RPMI8226 (cell line): ENCODE measurements at regions not wholly inside any gene's neighbourhood (a gene's known extent, or its start where the extent isn't known, plus 50 kb on each side); places are given as distances from the start of the nearest gene placed in this dataset.
A peak's percentile ranks its signal among the peaks of the same experiment; 100 is the strongest.
"Not testable (repeated sequence)": the region's sequence is repeated elsewhere in the genome, so short reads cannot be mapped to it uniquely, and the experiment has no call there.

Experiments used
- DNase-seq: peaks from one replicate; pipeline ENCODE4 v3.0.0-alpha.2; 2015

DNA sequence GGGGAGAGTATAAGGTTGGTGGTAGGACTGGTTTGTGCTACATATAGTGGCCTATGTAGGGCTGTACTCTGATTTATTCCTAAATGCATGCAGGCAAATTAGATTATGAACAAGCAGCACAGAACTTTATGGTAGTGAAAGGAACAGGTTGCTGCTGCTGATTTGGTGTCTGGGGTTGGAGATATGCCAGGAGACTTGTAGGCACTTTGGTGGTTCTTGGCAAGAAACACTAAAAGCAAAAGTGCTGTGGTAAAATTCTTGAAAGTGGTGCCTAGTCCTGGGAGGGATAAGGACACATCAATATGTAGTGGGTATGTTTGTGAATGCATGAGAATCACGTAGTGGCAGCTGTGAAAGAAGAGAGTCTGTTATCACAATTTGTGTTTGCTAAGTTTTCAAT is 2126.0 kb downstream of the TP53TG3F start:
- peak; percentile 54 for DNase-seq

DNA sequence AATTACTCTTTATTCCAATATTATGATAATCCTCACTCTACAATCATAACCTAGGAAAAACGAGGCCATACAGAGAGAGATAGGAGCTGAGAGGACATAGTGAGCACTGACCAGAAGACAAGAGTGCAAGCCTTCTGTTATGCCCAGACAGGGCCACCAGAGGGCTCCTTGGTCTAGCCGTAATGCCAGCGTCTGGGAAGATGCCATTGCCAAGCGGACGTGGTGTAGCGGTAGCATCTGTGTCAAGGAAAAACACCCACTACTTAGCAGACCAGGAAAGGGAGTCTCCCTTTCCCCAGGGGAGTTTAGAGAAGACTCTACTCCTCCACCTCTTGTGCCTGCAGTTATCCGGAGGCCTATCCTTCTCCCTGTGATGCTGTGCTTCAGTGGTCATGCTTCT is 2131.5 kb downstream of the TP53TG3F start:
- DNase-seq = peak; percentile 54

DNA sequence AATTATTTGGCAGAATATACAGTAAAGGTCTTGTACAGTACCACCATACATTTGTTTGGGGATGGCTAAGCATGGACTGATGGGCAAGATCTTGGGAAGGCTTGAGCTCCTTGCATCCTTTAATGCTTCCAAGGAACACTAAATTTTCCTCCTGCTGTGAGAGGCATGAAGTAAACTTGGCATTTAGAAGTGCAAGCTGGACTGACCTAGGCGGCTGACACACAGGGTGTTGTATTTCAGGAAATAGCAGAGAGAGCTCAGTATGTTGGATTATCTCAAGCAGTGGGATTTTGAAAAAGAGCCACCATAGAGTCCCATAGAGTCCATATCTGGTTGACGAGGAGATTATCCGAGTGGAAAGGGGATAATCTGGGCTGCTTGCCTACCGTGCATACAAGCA is 2137.1 kb downstream of the TP53TG3F start:
- no peak for DNase-seq

DNA sequence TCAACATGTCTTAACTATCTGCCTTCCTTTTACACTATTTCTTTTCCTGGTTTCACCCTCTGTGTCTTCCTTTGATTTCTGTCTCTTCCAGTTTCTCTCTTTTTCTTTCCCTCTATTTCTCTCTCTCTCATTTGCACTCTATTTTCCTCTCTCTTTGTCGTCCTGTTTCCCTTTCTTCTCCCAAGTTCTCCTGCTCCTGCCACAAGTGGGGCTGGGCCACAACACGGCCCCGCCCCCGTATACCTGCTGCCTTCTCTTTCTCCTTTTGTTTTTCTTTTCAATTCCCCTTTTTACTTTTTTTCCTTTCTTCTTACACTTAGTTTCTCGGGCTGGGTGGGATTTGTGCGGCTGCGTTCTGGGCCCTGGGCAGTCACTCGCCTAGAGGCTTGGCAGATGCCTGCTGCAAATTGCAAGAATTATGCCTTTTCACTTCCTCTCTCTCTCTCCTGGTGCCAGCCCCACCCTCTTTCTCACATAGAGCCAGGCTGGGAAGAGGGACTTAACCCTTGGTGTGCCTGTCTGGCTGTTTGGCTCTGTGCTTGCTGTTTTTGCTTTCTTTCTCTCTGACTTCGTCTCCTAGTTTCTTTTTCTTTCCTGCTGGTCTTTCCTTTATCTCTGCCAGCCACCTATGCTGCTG is 2139.4 kb downstream of the TP53TG3F start:
- DNase-seq = peak; percentile 83

DNA sequence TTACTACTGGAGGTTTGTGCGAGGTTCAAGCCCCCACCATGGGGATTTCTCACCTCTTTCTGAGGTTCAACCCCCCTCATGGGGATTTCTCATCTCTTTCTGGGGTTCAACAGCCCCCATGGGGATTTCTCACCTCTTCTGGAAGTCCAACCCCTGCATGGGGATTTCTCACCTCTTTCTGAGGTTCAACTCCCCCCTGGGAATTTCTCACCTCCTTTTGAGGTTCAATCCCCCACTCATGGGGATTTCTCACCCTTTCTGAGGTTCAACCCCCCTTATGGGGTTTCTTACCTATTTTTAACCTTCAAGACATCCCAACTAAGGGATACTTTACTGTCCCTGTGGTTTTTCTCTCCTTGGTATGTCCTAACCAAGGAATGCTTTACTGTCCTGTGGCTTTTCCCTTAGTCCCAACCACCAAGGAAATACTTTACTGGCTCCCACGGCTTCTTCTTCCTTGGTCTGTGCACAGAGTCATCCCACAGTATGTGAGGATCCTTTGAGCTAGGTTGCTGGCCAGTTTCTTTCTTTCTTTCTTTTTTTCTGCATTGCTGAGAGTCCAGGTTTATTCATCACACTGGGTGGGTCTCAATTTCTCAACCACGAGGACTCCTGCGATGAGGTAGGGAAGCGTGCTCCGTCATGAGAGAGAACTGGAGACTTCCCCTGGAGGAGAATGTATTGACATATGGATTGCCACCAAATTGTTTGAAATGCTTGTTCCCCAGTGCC is 2140.2 kb downstream of the TP53TG3F start:
- DNase-seq = no peak

DNA sequence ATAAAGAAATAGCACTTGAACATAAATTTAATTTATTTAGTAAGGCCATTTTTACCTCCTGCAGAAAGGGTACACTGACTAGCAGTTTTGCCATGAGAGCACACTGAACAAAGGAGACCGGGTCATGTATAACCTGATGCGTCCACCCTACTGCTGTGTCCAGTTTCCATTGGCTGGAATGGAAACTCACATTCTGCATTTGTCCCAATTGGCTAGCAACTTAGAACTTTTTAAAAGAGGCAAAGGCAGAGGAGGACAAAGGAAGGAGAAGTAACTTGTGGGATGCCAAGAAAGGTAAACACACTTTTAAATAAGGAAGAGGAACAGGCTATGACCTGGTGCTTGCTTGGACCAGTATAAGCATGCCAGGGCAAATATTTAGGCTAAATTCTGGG is 2140.7 kb downstream of the TP53TG3F start:
- not testable (repeated sequence) for DNase-seq

DNA sequence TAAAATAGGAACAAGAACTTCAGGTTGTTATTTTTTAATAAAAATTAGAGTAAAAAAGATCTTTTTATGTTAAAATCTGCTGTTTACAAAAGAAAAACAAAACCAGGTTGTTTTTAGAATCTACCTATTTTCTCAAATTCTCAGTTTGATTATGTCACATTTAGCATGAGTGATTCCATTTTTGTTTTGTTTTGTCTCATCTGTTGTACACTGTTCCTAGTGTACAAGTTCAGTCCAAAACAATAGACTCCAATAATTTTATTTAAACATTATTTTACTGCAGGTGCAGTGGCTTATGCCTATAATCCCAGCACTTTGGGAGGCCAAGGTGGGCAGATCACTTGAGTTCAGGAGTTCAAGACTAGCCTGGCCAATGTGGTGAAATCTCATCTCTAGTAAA is 2142.7 kb downstream of the TP53TG3F start:
- DNase-seq = no peak

DNA sequence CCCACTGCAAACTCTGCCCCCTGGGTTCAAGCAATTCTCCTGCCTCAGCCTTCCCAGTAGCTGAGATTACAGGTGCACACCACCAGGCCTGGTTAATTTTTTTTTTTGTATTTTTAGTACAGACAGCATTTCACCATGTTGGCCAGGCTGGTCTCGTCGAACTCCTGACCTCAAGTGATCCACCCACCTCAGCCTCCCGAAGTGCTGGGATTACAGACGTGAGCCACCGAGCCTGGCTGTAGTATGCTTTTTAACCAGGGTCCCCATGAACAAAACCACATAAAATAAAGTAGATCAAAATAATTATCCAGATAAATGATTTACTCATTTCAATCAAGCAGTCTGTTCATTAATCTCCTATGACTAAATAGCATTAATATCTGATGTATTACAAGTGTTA is 2144.0 kb downstream of the TP53TG3F start:
- DNase-seq = not testable (repeated sequence)

DNA sequence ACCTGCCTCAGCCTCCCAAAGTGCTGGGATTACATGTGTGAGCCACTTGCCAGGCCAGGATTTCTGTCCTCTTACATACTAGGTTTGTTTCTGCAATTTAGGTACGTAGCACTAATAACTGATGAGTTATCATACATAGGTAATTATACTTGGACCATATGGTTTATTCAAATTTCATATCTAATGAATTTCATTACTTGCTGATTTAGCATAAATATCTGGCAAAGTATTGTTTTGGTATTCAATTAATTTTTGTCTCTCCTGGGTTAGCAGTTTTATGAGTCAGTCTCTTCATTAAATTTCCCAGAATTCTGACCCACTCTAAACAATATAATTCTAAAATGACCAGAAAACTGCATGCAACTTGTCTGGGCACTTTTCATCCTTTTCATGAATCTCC is 2146.5 kb downstream of the TP53TG3F start:
- DNase-seq = no peak

DNA sequence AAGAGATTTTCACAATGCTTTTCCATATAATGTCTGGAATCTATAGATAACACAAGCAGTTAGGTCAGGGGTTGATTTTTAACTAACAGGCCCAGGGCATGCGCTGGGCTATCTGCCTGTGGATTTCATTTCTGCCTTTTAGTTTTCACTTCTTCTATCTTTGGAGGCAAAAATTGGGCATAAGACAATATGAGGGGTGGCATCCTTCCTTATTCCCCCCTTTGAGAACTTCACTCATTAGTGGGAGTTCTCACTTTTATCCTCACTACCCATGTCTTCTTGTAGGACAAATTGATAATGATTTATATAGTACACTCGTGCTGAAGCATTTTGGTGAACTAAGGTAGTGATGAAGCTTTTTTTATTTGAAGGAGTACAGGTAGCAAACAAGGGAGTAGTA is 2155.5 kb downstream of the TP53TG3F start:
- DNase-seq = not testable (repeated sequence)

DNA sequence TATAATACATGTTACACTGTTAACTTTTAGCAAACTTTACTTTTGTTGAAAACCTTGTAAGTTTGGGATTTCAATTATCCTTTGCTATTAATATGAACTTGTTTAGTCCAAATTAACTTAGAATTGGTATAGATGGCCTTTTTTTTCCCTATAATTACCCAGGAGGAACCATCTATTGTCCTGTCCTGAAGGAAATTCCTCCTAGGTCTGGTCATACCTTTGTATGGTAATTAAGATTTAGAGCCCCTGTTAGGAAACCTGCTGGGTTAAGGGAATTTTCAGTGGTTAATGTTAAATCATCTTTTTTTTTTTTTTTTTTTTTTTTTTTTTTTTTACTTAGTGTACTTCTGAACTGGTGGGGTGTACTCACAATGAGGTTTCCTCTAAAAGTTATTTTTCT is 2159.8 kb downstream of the TP53TG3F start:
- DNase-seq = not testable (repeated sequence)

DNA sequence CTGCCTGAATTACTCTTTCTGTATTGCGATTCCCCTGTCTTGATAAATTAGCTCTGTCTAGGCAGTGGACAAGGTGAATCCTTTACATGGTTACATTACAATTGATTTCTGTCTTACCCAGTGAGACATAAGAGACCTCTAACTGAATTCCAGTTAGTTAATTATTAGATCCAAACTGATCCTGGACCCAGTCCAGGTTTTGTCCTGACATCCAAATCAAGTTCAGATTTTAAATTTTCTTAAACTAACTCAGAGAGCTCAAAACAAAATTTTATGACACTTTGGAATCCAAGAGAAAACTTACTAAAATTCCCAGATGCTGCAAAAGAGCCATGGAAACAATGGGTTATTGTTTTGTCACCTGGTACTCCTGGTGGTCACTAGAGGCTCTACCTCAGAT is 2166.6 kb downstream of the TP53TG3F start:
- no peak for DNase-seq

DNA sequence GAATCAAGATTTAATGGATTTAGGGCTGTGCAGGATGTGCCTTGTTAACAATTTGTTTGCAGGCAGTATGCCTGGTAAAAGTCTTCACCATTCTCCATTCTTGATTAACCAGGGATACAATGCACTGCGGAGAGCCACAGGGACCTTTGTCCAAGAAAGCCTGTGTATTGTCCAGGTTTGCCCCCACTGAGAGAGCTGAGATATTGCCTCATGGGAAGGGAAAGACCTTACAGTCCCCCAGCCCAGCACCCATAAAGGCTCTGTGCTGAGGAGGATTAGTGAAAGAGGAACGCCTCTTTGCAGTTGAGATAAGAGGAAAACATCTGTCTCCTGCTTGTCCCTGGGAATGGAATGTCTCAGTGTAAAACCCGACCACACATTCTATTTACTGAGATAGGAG is 2169.6 kb downstream of the TP53TG3F start:
- no peak for DNase-seq

DNA sequence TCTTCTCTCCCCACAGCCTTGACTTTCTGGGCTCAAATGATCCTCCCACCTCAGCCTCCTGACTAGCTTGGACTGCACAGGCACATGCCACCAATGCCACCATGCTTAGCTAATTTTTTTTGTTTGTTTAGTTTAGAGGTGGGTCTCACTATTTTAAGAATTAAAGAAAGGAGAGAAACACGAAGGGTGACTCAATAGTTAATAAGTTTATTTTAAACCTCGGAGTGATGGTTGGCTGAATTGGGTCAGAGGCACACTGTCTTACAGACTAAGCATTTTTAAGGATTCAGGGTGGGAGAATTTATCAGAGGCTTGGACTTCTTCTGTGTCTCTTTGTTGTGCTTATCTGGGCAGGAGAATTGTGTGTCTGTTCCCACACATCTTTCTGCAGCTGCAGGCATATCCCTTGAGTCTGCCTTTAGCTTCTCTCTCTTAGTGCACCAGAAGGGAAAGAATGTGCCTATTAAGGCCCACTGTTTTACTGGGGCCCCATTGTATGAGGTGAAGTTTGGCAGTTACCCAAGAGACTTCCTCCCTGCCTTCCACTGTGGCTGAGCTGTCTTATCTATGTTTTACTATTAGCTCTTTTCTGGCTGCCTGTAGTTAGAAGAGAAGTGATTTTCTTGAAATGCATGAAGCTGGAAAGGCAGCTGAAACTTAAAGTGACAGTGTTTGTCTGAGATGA is 2172.0 kb downstream of the TP53TG3F start:
- peak; percentile 53 for DNase-seq

DNA sequence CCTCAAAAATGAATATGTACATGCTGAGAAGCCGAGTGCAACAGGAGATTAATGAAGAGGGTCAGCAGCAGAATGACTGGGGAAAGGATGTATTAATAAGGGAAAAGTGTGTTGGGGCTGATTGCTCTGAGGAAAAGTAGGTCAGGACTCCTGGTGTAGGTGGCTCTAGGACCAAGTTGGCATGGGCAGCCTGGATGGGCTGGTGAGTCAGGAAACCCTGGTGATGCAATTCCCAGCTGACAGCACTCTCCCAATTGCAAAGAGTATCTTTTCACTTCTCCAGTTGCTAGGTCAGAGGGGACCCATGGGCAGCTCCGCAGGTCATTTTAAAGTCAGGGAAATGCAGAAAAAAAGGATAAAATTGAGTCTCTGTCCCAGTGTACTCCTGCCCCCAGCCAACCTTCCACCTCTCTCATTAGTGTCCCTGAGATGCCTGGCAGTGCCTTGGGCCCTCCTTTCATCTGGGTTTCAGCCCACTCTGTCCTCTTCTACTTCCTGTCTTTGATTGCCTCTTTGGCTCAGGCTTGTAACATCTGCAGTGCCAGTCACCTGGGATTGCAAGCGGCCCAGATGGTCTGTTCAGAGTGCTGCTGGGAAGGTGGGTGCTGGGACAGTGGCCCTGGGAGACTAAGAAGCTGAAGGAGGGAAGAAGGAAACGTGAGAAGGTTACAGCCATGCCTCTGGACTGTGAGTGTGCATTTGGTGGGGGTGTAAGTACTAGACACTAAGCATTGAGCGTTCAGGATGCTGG is 2177.2 kb downstream of the TP53TG3F start:
- DNase-seq = peak; percentile 43

DNA sequence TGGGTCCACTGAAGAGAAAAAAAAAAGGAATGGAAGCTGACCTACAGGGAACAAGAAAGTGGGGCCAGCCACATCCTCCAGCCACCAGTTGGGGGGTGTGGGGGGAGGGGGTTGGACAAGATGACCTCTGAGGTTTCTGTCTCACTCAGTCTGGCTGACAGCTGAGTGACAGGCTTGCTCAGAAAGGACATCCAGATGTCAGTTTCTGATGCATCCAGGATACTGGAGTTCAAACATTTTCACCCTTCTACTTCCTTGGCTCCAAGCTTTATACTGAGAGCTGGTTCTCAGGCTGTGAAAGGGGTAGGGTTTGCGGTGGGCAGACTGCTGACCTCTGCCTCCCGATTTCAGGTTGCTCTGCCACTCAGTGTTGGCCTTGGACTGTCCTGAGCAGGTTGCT is 2178.3 kb downstream of the TP53TG3F start:
- DNase-seq = no peak

DNA sequence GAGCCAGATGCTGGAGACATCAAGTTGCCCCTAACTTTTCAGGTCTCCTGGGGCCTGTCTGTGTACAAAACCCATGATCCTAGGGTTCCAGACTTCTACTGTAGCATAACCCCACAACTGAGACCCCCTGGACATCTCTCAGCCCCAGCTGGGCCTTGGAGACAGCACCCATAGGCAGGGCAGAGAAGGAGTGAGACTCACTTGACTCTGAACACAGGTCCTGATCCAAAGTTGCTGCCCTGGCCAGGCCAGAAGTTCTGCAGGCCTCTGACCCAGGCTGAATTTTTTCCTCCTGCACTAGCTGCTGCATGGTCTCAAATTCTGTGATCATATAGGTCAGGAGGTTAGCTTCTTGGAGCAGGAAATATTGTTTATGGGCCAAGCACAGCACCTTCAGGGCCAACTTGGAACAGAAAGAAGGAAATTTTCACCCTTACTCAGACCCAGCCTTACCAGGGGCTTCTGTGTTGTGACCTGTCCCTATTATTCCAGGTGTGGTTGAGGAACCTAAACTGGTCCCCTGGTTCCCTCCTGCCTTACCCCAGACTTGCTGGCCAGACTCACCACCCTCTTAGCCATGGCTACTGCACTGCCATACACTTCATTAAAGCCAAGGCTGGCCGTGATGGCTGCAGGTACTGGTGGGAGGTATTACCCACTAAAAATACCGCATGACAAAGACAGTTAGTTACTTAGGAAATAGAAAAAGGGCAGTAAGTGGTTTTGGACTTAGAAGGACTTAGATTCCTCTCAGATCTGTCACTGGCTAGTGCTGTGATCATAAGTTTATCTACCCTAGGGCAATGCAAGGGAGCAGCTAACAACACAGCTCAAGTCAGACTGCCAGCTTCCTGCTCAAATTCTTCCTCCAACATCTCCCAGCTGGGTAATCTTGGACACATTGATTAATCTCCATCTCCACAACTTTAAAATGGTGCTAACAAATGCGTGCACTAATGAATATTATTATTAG is 2180.1 kb downstream of the TP53TG3F start:
- DNase-seq = no peak

DNA sequence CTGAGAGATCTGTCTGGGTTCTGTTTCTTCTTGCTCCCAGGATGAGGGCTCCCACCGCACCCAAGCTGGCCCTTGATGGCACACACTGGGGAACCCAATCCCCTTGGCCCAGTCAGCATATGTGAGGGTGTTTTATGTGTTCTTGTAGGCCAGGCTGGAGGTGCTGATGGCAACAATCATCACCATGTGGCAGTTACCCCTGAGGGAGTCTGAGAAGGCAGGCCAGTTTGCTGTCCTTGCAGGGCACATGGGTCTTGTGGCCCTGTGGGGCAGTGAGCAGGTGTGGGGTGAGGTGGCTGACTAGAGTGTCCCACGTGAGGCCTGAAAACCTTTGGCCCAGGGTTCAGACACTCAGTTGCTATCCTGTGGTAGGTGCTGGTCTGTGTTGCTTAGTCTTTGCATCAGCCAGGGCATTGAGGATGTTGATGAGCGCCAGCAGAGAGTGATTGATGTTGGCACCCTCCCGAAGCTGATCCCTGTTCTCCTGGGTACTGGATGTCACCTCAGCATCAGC is 2183.0 kb downstream of the TP53TG3F start:
- DNase-seq = no peak

DNA sequence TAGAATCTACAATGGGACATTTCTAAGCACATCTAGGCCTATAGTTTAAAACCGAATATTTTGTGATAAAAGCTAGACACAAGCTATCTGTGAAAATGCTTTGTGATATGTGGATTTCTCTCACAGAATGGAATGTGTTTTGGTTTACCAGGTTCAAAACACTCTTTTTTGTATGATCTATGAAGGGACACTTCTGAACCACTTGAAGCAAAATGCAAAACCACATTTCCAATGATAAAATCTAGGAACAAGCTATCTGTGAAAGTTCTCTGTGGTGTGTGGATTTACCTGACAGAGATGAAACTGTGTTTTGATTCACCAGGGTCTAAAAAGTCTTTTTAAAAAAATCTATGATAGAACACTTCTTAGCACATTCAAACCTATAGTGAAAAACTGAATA is 2192.4 kb downstream of the TP53TG3F start:
- no peak for DNase-seq

DNA sequence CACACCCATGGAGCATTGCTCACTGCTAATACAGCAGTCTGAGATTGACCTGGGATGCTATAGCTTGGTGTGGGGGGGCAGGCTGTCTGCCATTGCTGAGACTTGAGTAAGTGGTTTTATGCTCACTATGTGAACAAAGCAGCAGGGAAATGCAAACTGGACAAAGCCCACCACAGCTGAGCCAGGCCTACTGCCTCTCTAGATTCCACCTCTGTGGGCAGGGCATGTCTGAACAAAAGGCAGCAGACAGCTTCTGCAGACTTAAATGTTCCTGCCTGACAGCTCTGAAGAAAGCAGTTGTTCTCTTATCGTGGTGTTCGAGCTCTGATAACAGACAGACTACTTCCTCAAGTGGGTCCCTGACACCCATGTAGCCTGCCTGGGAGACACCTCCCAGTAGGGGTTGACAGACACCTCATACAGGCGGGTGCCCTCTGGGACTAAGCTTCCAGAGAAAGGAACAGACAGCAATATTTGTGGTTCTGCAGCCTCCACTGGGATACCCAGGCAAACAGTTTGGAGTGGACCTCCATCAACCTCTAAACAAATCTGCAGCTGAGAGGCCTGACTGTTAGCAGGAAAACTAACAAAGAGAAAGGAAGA is 2204.8 kb downstream of the TP53TG3F start:
- no peak for DNase-seq

DNA sequence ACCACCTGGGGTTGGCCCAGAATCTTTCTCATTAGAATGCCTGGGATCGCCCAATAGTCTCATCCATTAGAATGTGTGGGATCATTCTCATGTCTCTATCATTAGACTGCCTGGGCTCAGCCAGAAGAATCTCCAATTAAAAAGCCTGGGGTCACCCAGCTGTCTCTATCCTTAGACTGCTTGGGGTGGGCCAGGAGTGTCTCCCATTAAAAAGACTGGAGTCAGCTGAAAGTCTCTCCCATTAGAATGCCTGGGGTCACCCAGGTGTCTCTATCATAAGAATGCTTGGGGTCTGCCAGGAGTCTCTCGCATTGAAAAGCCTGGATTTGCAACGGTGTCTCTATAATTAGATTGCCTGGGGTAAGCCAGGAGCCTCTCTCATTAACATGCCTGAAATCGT is 2225.7 kb downstream of the TP53TG3F start:
- DNase-seq = no peak

DNA sequence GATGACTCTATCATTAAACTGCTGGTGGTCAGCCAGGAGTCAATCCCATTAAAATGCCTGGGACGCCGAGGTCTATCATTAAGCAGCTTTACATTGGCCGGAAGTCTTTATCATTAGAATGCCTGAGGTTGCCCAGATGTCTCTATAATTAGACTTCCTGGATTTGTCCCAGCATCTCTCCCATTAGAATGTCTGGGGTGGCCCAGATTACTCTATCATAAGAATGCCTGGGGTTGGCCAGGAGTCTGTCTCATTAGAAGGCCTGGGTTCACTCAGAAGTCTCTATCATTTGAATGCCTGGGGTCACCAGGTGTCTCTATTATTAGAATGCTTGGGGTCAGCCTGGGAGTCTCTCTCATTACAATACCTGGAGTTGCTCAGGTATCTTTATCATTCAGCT is 2227.2 kb downstream of the TP53TG3F start:
- no peak for DNase-seq
